Stimulated activated CD4-positive, alpha-beta T cell treated with anti-CD3 and anti-CD28 coated beads, Interleukin-2, amount 100 ng/mL, for 48 hours (primary cell): ENCODE measurements at regions not wholly inside any gene's neighbourhood (a gene's known extent, or its start where the extent isn't known, plus 50 kb on each side); places are given as distances from the start of the nearest gene placed in this dataset.
"Not testable (repeated sequence)": the region's sequence is repeated elsewhere in the genome, so short reads cannot be mapped to it uniquely, and the experiment has no call there.

Source experiments
- DNase-seq, 2 donors: peaks; one replicate each; pipeline ENCODE4 v3.0.0-alpha.2; 2020

DNA sequence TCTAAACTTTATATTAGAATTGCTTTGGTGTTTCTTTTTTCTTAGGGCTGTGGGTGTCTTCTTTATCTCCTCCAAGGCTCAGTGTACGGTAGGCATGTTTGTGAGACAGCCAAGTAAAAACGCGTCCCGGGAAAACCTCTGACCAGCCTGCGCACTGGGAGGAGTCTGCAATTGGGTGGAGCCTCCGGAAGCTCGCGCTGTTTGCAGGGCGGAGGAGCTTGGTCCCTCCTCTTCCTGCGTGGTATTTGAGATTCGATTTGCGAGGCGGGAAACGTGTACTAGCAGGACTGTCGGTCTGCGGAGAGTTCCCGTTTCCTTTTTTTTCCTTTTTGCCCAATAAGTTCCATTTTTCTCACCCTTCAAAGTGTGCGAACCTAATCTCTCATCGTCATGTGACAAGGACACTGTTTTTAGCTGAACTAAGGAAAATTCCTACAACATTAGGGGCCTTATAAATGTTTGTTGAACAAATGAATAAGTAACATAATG lies 182.1 kb upstream of the OTX2 start:
- no peak for DNase-seq

GRCh38 chr14:56990991-56991627 lies 180.8 kb upstream of the OTX2 start:
- not testable (repeated sequence) for DNase-seq

- DNase-seq, result no peak
These were observed 179.1 kb upstream of the OTX2 start for GRCh38 chr14:56989359-56989758.

- DNase-seq, result no peak
These were observed 169.7 kb upstream of the OTX2 start for GRCh38 chr14:56979936-56980335.

GRCh38 chr14:56976211-56976610 lies 165.9 kb upstream of the OTX2 start:
- DNase-seq, result no peak

- no peak for DNase-seq
These were observed 165.2 kb upstream of the OTX2 start for GRCh38 chr14:56975521-56975920.

GRCh38 chr14:56972948-56973347 lies 162.7 kb upstream of the OTX2 start:
- no peak for DNase-seq

DNA sequence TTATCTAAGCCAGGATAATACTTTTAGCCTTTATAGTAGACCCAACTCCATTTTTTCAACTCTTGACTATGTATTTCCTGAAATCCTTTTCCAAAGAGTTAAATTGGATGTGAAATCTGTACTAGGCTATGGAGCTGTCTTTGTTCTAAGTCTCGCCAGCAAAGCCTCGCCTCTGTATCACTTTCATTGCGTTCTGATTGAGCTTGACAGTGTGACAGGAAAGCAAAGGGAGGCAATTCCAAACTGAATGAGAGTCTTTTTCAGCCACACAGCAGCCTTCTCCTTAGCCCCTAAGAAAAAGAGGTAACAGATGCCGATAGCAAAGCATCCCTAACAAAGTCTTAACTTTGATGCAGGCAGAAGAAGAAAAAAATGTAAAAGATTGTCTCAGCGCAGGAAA lies 154.6 kb upstream of the OTX2 start:
- DNase-seq, result no peak

DNA sequence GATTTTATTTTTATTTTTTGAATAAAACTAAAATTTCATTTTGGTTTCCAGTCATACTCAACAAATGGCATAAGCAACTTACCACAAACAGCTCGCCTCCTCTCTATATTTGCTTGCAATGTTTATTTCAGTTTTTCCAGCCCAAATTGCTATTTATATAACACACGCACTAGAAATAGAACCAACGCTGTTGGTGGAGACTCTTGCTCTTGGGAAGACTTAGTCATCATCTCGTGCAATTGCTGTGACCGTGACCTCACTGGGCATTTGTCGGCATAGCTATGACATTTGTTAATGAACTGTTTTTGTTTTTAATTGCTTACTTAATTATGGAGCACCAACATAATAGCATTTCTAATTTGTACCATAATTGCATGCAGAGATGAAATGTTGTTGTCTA lies 153.1 kb upstream of the OTX2 start:
- DNase-seq, result no peak

- DNase-seq, result no peak
These were observed 152.3 kb upstream of the OTX2 start for GRCh38 chr14:56962444-56963080.

GRCh38 chr14:56959869-56960268 lies 149.6 kb upstream of the OTX2 start:
- no peak for DNase-seq

DNA sequence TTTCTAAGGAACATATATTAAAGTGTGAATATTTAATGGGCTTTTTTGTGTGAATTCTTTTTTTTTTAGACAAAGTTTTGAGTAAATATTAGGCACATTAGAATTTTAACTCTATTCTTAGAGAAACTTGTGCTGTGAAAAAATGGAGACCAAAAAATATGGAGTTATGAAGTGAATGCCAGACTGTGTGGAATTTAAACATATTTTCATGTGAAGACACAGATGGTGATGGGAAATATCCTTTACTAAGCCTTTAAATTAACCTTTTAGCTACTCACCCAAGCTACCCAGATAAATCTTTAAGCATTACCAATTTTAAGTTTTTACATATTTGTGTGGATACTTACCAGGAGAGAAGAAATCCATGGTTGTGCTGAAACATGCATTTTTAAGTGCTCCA lies 148.8 kb upstream of the OTX2 start:
- no peak for DNase-seq

- no peak for DNase-seq
These were observed 145.9 kb upstream of the OTX2 start for GRCh38 chr14:56956182-56956581.

DNA sequence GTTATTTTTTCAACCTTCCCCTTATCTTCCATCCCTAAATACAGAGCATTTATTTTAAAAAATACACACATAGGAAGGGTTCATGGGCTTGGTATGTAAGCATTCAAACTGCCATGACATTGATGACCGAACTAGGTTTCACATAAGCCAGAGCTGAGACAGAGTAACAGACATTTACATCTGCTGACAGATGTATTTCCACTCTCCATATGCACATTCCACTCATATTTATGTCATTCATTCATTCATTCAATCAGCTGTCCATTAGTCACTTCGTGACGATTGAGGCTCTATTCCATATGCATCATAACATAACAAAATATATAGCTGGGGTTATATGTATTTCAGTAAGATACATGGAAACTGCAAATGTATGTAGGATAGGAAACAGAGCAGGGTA lies 145.5 kb upstream of the OTX2 start:
- DNase-seq, result no peak

GRCh38 chr14:56953884-56954283 lies 143.6 kb upstream of the OTX2 start:
- no peak for DNase-seq

DNA sequence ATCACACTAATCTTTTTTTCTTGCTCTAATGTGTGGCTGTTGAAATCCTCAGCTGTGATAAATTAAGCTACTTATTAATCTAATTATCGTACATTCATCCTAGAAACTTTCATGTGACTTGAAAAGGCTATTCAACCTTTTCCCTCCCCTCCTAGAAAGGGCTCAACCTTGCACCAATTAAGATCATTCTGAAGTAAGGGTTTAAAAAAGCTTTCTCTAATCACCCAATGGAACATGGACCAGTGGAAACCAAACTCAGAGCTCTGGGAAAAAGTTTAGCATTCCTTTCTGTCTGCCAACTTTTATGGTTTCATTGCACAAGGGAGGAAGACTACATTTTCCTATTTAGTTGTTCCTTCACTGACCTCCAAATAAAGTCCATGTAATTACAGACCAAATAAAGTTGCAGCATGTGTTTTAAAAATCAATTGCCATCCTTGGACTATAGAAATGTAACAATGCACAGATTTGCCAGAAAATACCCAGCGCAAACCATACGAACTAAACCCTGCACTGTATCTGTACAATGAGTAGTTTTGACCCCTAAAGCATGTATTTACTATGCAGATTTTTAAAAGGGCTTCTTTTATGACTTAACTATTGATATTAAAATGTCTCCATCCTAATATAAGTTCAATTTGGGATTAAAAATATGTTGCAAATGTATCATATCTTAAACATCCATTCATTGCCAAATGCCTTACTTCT lies 142.6 kb upstream of the OTX2 start:
- no peak for DNase-seq

- DNase-seq, result no peak
These were observed 139.5 kb upstream of the OTX2 start for GRCh38 chr14:56949828-56950227.

- DNase-seq, result no peak
These were observed 135.0 kb upstream of the OTX2 start for GRCh38 chr14:56945291-56945690.

GRCh38 chr14:56944397-56944796 lies 134.1 kb upstream of the OTX2 start:
- no peak for DNase-seq

- no peak for DNase-seq
These were observed 123.2 kb upstream of the OTX2 start for GRCh38 chr14:56933446-56933845.

DNA sequence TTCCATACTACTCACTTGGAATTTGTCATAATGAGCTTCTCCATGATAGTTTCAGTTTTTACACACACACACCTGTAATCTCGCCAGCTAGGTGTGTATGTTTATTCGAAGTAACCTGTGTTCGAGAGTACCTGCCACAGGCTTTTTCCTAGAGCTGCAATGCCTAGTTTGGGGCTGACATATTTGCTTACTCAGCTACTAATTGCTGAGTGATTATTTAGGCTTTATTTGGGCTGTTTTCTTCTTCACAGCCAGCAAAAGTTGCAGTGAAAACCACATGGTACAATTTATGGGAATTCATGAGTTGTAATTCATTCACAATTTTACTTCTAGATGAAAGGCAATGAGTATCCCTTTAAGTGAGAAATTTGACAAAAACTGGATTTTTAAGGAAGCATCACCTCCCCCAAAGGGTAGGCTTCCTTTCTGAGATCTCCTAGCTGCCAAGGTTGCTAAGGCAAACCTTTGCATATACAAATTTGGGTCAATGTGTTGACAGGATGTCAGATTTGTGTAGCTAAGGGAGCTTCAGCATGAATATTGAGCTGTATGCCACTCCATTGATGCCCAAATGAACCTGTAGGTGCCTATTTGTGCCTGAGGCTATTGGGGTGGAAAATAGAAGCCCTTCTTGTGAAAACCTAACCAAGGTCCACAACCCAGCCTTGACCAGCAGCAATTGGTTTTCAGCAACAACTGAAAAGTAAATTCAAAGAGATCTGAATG lies 108.7 kb upstream of the OTX2 start:
- DNase-seq, result no peak

DNA sequence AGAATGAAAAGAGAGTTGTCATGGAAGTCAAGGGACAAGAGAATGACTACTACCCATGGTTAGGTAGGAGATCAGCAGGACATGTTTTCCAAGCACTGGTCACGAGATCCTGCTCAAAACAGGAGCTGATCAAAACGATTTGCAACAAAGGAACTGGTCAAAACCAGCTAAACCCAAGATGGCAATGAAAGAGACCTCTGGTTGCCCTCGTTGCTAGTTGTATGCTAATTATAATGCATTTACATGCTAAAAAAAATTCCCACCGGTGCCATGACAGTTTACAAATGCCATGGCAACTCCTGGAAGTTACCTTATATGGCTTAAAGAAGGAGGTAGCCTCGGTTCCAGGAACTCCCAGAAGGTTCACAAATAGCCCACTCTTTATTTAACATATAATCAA lies 95.0 kb upstream of the OTX2 start:
- no peak for DNase-seq

GRCh38 chr14:56903304-56903969 lies 93.2 kb upstream of the OTX2 start:
- no peak for DNase-seq
